Neural crest cell (in vitro differentiated cells): ENCODE measurements at regions not wholly inside any gene's neighbourhood (a gene's known extent, or its start where the extent isn't known, plus 50 kb on each side); places are given as distances from the start of the nearest gene placed in this dataset.
A peak's percentile ranks its signal among the peaks of the same experiment; 100 is the strongest.

Source experiments
- DNase-seq: peaks from one replicate; pipeline ENCODE4 v3.0.0; 2021; ENCODE audit warnings: low read depth, mixed read lengths, low spot score
- H3K27ac Mint-ChIP-seq: one replicate; pipeline ENCODE4 v1.8.0; 2021; ENCODE audit warnings: mild to moderate bottlenecking, mixed read lengths; ENCODE audit not compliant: unreplicated experiment
- H3K27me3 Mint-ChIP-seq: 2 replicates; pipeline ENCODE4 v1.8.0; 2021; ENCODE audit warnings: low read depth, mild to moderate bottlenecking, mixed read lengths
- H3K36me3 Mint-ChIP-seq: 2 replicates; pipeline ENCODE4 v1.8.0; 2021; ENCODE audit warnings: low read depth, mild to moderate bottlenecking, mixed read lengths
- H3K4me1 Mint-ChIP-seq: 2 replicates; pipeline ENCODE4 v1.8.0; 2021; ENCODE audit warnings: mixed read lengths
- H3K4me3 Mint-ChIP-seq: one replicate; pipeline ENCODE4 v1.8.0; 2021; ENCODE audit warnings: mild to moderate bottlenecking, mixed read lengths
- H3K9me3 Mint-ChIP-seq: 2 replicates; pipeline ENCODE4 v1.8.0; 2021; ENCODE audit warnings: mixed read lengths
- TF ChIP-seq, protein P1 (sequence below): fragments of 200-600 bp; sonication (generic); conservative IDR thresholded peaks from 2 replicates; pipeline ENCODE4 v1.5.0; 2021; ENCODE audit warnings: antibody characterized with exemption, mild to moderate bottlenecking

DNA sequence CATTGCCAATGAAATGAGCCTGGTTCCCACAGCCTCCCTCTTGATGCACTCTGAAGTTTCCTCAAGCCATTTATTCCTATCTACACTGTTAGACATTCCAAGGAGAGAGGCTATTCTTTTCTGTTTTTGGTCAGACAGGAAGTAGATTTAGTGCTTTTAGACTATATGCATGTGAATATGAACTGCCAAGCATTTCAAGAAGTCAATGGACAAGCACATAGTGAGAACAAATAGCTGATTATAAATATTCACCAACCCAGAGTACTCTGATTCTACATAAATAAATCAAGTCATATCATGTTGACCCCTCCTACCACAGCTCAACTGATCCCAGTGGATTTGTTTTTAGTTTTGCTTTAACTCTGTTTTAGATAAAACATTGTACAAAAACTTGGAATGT is 412.5 kb upstream of the RARB start:
- Mint-ChIP-seq H3K27me3 (no peaks in the 10 kb centered on the region), H3K27ac (no peak overlapping the region), H3K9me3 (no peaks in the 10 kb centered on the region), H3K4me1 (no peaks in the 10 kb centered on the region), H3K36me3 (no peaks in the 10 kb centered on the region), H3K4me3 (no peak overlapping the region)
- TF ChIP-seq, protein P1, sequence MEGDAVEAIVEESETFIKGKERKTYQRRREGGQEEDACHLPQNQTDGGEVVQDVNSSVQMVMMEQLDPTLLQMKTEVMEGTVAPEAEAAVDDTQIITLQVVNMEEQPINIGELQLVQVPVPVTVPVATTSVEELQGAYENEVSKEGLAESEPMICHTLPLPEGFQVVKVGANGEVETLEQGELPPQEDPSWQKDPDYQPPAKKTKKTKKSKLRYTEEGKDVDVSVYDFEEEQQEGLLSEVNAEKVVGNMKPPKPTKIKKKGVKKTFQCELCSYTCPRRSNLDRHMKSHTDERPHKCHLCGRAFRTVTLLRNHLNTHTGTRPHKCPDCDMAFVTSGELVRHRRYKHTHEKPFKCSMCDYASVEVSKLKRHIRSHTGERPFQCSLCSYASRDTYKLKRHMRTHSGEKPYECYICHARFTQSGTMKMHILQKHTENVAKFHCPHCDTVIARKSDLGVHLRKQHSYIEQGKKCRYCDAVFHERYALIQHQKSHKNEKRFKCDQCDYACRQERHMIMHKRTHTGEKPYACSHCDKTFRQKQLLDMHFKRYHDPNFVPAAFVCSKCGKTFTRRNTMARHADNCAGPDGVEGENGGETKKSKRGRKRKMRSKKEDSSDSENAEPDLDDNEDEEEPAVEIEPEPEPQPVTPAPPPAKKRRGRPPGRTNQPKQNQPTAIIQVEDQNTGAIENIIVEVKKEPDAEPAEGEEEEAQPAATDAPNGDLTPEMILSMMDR, result no peak
- no peak for DNase-seq

DNA sequence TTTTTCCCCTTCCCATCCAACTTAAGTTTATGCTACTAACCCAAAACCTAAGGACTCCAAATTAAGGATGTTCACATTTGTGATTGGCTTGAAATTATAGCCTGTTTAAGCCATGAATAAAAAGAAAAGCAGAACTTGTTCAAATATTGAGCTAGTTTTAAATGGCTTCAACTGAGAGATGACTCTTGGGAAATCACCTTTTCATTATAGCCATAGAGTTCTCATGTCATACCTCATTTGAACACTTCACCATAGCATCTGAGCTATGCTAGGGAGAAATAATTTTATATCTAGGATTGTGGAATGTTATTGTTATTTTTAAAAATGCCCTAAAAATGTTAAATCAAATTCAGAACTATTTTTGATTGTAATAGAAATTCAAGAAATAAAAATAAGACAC is 409.2 kb upstream of the RARB start:
- no peaks in the 10 kb centered on the region for H3K4me1 Mint-ChIP-seq
- no peak overlapping the region for H3K27ac Mint-ChIP-seq
- H3K27me3 Mint-ChIP-seq, result no peaks in the 10 kb centered on the region
- H3K36me3 Mint-ChIP-seq, result no peaks in the 10 kb centered on the region
- DNase-seq, result no peak
- TF ChIP-seq, protein P1, result no peak
- H3K4me3 Mint-ChIP-seq, result no peak overlapping the region
- H3K9me3 Mint-ChIP-seq, result peaks cover 4% of the 10 kb centered on the region

DNA sequence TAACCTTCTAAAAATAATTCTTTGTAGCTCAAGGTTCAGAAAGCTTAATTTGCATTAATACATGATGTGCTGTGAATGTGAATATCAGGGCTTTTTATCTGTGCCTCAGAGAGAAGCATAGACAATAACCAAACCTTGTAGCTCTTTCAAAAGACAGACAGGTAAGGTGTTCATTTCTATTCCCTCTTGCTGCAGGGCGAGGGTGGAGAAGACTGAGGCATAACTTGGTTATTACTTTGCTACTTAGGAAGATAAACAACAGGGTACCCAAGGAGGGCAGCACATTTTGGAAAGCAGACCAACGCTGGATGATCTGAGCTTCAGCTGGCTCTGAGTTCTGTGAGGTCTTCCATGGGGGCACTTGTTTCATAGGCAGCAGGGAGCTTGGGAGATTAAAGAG is 408.6 kb upstream of the RARB start:
- Mint-ChIP-seq H3K27me3 (no peaks in the 10 kb centered on the region), H3K4me1 (no peaks in the 10 kb centered on the region), H3K4me3 (no peak overlapping the region), H3K27ac (no peak overlapping the region), H3K9me3 (peaks cover 4% of the 10 kb centered on the region), H3K36me3 (no peaks in the 10 kb centered on the region)
- DNase-seq, result no peak
- TF ChIP-seq, protein P1, result no peak

DNA sequence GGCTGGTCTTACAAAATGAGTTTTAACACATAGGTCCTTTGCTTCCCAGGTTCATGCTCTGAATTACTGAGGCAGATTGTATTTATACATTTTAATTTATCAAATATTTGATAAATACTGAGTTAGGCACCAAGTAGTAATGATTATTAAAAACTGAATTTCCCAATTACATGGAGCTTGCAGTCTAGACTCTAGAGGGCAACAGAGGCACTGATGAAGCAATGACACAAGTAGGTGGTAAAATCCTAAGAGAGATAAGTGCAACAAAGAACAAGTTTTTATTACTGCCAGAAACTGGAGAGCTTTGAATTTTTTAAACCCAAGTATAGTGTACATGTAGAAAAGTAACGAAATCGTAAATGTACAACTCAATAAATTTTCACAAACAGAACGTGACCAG is 406.2 kb upstream of the RARB start:
- Mint-ChIP-seq H3K4me3 (no peak overlapping the region), H3K9me3 (peaks cover 4% of the 10 kb centered on the region), H3K4me1 (no peaks in the 10 kb centered on the region), H3K27me3 (no peaks in the 10 kb centered on the region), H3K36me3 (no peaks in the 10 kb centered on the region), H3K27ac (no peak overlapping the region)
- DNase-seq, result no peak
- TF ChIP-seq, protein P1, result peak; percentile 57

DNA sequence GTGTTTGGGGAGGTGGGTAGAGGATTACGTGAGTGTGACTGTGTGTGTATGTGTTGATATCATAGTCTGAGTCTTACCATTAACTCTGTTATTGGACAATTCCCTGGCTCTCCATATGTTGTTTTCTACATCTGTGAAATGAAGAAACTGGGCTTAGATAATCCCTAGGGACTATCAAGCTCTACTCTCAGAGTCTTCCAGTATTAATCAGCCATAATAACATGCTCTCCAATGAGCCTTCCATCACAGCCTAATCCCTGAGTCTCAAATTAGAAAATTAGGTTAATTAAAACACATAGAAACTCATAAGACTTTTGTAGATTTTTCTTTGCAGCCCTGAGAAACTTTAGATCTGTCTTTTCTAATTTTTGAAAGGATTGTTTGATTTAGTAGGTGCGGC is 404.2 kb upstream of the RARB start:
- Mint-ChIP-seq H3K36me3 (no peaks in the 10 kb centered on the region), H3K4me1 (no peaks in the 10 kb centered on the region), H3K27me3 (no peaks in the 10 kb centered on the region), H3K9me3 (peaks cover 4% of the 10 kb centered on the region), H3K27ac (no peak overlapping the region), H3K4me3 (no peak overlapping the region)
- no peak for DNase-seq
- TF ChIP-seq, protein P1, result no peak

DNA sequence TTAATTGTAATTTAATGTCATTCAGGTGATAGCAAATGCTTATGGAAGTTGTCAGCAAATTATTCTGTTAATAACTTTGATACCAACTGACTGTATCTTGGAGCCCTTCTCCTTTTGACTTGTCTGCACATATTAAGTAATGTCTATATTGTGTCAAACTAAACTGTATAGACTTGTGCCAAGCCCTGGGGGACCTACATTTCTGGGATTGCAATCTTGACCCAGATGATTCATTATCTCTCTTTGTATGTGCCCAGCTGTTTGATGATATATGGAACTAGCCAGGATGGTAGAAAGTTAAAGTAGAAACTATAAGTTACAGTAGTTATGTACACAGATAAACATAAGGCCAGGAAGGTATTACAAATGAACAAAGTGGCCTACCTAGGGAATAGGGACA is 402.8 kb upstream of the RARB start:
- Mint-ChIP-seq H3K4me3 (no peak overlapping the region), H3K36me3 (no peaks in the 10 kb centered on the region), H3K27me3 (no peaks in the 10 kb centered on the region), H3K4me1 (no peaks in the 10 kb centered on the region), H3K27ac (no peak overlapping the region), H3K9me3 (peaks cover 4% of the 10 kb centered on the region)
- no peak for DNase-seq
- TF ChIP-seq, protein P1, result no peak
